SK-N-SH (cell line): ENCODE measurements at regions not wholly inside any gene's neighbourhood (a gene's known extent, or its start where the extent isn't known, plus 50 kb on each side); places are given as distances from the start of the nearest gene placed in this dataset.

Experiments
- CTCF ChIA-PET: fragments of 300-600, 350-600 bp; formaldehyde crosslinking; extraction: SDS; loops from one replicate; lab custom pipeline; 2021; lab: Yijun Ruan, JAX
- POLR2A ChIA-PET: fragments of 350-600 bp; sonication (Branson Sonifier 250); formaldehyde crosslinking; extraction: SDS; loops from one replicate; lab custom pipeline; 2020; ENCODE audit warnings: antibody characterized with exemption, inconsistent platforms; lab: Yijun Ruan, JAX
- DNase-seq: peaks from one replicate; pipeline ENCODE4 v3.0.0; 2012
- H2AFZ ChIP-seq: fragments of 200-600 bp; sonication (generic); 2 replicates; pipeline ENCODE4 v1.8.1; 2016; ENCODE audit warnings: antibody characterized with exemption, mild to moderate bottlenecking, low read depth
- H3F3A ChIP-seq: fragments of 200-600 bp; sonication (generic); replicated peaks from 2 replicates; pipeline ENCODE3; 2016; ENCODE audit warnings: antibody characterized with exemption, mild to moderate bottlenecking; ENCODE audit not compliant: insufficient read depth
- H3K27ac ChIP-seq, 2 experiments: fragments of 200-500 bp in 1 of 2; fragments of 200-600 bp in 1 of 2; sonication (Bioruptor generic) in 1 of 2; sonication (generic), shearing (Covaris generic) in 1 of 2; 2 replicates each; pipeline versions ENCODE4 v1.5.1 to v1.6.1; 2014 to 2016; ENCODE audit warnings: low read depth in 2 of 2, inconsistent platforms in 1 of 2, low read length in 1 of 2, mild to moderate bottlenecking in 1 of 2, mixed read lengths in 1 of 2
- H3K27me3 ChIP-seq: fragments of 200-600 bp; sonication (generic), shearing (Covaris generic); 2 replicates; pipeline ENCODE4 v1.6.1; 2016; ENCODE audit warnings: mixed run types; ENCODE audit not compliant: insufficient read depth
- H3K36me3 ChIP-seq, 2 experiments: fragments of 200-500 bp in 1 of 2; fragments of 200-600 bp in 1 of 2; sonication (Bioruptor generic) in 1 of 2; sonication (generic) in 1 of 2; replicated peaks in 1 of 2; 2 replicates each; pipeline versions ENCODE3 to v1.5.1; 2014 to 2016; ENCODE audit warnings: low read length in 1 of 2, mild to moderate bottlenecking in 1 of 2; ENCODE audit not compliant: insufficient read depth in 2 of 2, control insufficient read depth in 1 of 2
- H3K4me1 ChIP-seq, 2 experiments: fragments of 200-500 bp in 1 of 2; fragments of 200-600 bp in 1 of 2; sonication (Bioruptor generic) in 1 of 2; sonication (generic), shearing (Covaris generic) in 1 of 2; 2 replicates each; pipeline versions ENCODE4 v1.5.1 to v1.6.1; 2014 to 2016; ENCODE audit warnings: low read depth in 1 of 2, low read length in 1 of 2, mixed run types in 1 of 2; ENCODE audit not compliant: insufficient read depth in 2 of 2, control insufficient read depth in 1 of 2
- H3K4me2 ChIP-seq: fragments of 200-600 bp; sonication (generic), shearing (Covaris generic); 2 replicates; pipeline ENCODE4 v1.6.1; 2017; ENCODE audit warnings: mixed run types
- H3K4me3 ChIP-seq, 2 experiments: fragments of 200-500 bp in 1 of 2; fragments of 200-600 bp in 1 of 2; sonication (Bioruptor generic) in 1 of 2; sonication (generic), shearing (Covaris generic) in 1 of 2; 2 replicates each; pipeline versions ENCODE4 v1.5.1 to v1.8.1; 2014 to 2016; ENCODE audit warnings: low read depth in 2 of 2, inconsistent platforms in 1 of 2, low read length in 1 of 2, mild to moderate bottlenecking in 1 of 2, mixed read lengths in 1 of 2, moderate library complexity in 1 of 2
- H3K79me2 ChIP-seq: fragments of 200-600 bp; sonication (generic); 2 replicates; pipeline ENCODE4 v1.8.1; 2017; ENCODE audit warnings: mild to moderate bottlenecking; ENCODE audit not compliant: insufficient read depth
- H3K9ac ChIP-seq: fragments of 200-600 bp; sonication (generic); 2 replicates; pipeline ENCODE4 v1.6.1; 2017; ENCODE audit warnings: mixed run types
- H3K9me2 ChIP-seq: fragments of 200-600 bp; sonication (generic); 2 replicates; pipeline ENCODE4 v1.6.1; 2017; ENCODE audit warnings: mixed run types
- H3K9me3 ChIP-seq: fragments of 200-600 bp; sonication (generic); 2 replicates; pipeline ENCODE4 v1.6.1; 2017; ENCODE audit warnings: mixed run types, mild to moderate bottlenecking, moderate library complexity
- H4K20me1 ChIP-seq: fragments of 200-600 bp; sonication (generic); 2 replicates; pipeline ENCODE4 v1.6.1; 2017; ENCODE audit warnings: mild to moderate bottlenecking, mixed run types; ENCODE audit not compliant: insufficient read depth
- ELF1 ChIP-seq: IDR thresholded peaks from 2 replicates; pipeline ENCODE4 v1.4.0; 2012
- EP300 ChIP-seq, 2 experiments: IDR thresholded peaks; 2 replicates each; pipeline versions ENCODE4 v1.4.0 to v1.6.1; 2012; ENCODE audit warnings: borderline replicate concordance in 1 of 2, low read depth in 1 of 2, low read length in 1 of 2
- FOXM1 ChIP-seq: IDR thresholded peaks from 2 replicates; pipeline ENCODE4 v1.4.0; 2012; ENCODE audit warnings: low read depth, mild to moderate bottlenecking
- GABPA ChIP-seq: IDR thresholded peaks from 2 replicates; pipeline ENCODE4 v1.4.0; 2012; ENCODE audit warnings: low read depth, mild to moderate bottlenecking
- MEF2A ChIP-seq: IDR thresholded peaks from 2 replicates; pipeline ENCODE4 v1.4.0; 2012; ENCODE audit warnings: low read depth, borderline replicate concordance
- MXI1 ChIP-seq: IDR thresholded peaks from 2 replicates; pipeline ENCODE4 v1.6.1; 2012; ENCODE audit warnings: mild to moderate bottlenecking, low read depth, low read length, improper control_type of control experiment
- NFIC ChIP-seq: IDR thresholded peaks from 2 replicates; pipeline ENCODE4 v1.4.0; 2012; ENCODE audit warnings: borderline replicate concordance
- POLR2AphosphoS5 ChIP-seq: IDR thresholded peaks from 2 replicates; pipeline ENCODE4 v1.6.1; 2012; ENCODE audit warnings: low read depth, low read length
- RCOR1 ChIP-seq: fragments of 150-350 bp; IDR thresholded peaks from 2 replicates; pipeline ENCODE4 v1.6.1; 2017; ENCODE audit warnings: antibody characterized with exemption, low read length
- SIN3A ChIP-seq: IDR thresholded peaks from 2 replicates; pipeline ENCODE4 v1.6.1; 2012; ENCODE audit warnings: low read depth, mild to moderate bottlenecking, low read length, moderate library complexity, borderline replicate concordance
- TAF1 ChIP-seq: IDR thresholded peaks from 2 replicates; pipeline ENCODE4 v1.6.1; 2012; ENCODE audit warnings: low read depth, mild to moderate bottlenecking, low read length, moderate library complexity, borderline replicate concordance
- TEAD4 ChIP-seq: IDR thresholded peaks from 2 replicates; pipeline ENCODE4 v1.4.0; 2012; ENCODE audit warnings: mild to moderate bottlenecking, borderline replicate concordance; ENCODE audit not compliant: insufficient read depth
- USF2 ChIP-seq: fragments of 150-350 bp; IDR thresholded peaks from 2 replicates; pipeline ENCODE4 v1.6.1; 2017; ENCODE audit warnings: antibody characterized with exemption, low read length, low read depth, borderline replicate concordance
- YY1 ChIP-seq: IDR thresholded peaks from 2 replicates; pipeline ENCODE4 v1.4.0; 2012; ENCODE audit warnings: low read depth, mild to moderate bottlenecking
- WGBS: methylation state at CpG from one replicate; pipeline ENCODE4 v1.1.6; 2017; ENCODE audit warnings: low lambda C conversion rate; 5-methylcytosine and 5-hydroxymethylcytosine counted together
- TF ChIP-seq, protein P1 (sequence below): fragments of 200-600 bp; sonication (generic); IDR thresholded peaks from 2 replicates; pipeline ENCODE4 v1.6.1; 2017; ENCODE audit warnings: antibody characterized with exemption, mild to moderate bottlenecking, moderate library complexity
- TF ChIP-seq, protein P2 (sequence below): IDR thresholded peaks from 2 replicates; pipeline ENCODE4; 2012
- TF ChIP-seq, protein P3 (sequence below): IDR thresholded peaks from 2 replicates; pipeline ENCODE4 v1.4.0; 2012; ENCODE audit warnings: low read depth, borderline replicate concordance

DNA sequence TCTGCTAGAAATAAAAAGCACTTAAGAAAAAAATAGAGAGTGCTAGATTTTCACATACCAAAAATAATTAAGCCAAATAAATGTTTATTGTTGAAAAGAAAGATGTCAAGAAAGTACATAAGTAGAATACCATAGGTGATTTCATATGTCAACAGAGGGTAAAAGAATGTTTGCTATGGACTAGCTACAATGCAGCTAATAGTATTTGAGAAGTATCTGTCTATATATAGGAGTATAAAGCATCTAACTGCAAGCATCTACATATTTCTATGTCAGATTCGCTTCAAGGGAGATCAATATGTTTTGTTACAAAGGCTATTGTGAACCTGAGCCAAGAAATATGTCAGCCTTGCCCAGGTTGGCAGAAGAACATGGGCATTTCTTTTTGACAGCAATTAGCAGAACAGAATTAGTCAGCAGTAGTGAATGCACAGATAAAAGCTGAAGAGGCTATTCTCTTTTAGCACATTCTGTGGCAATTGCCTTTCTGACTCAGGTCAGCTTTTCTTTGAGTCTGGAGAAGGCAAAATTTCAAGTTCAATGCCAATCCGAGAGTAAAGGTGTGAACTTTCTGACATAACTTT lies 140.1 kb downstream of the ALG10B start (continued):
- TF ChIP-seq, protein P1, sequence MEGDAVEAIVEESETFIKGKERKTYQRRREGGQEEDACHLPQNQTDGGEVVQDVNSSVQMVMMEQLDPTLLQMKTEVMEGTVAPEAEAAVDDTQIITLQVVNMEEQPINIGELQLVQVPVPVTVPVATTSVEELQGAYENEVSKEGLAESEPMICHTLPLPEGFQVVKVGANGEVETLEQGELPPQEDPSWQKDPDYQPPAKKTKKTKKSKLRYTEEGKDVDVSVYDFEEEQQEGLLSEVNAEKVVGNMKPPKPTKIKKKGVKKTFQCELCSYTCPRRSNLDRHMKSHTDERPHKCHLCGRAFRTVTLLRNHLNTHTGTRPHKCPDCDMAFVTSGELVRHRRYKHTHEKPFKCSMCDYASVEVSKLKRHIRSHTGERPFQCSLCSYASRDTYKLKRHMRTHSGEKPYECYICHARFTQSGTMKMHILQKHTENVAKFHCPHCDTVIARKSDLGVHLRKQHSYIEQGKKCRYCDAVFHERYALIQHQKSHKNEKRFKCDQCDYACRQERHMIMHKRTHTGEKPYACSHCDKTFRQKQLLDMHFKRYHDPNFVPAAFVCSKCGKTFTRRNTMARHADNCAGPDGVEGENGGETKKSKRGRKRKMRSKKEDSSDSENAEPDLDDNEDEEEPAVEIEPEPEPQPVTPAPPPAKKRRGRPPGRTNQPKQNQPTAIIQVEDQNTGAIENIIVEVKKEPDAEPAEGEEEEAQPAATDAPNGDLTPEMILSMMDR = no peak
- TF ChIP-seq, protein P2, sequence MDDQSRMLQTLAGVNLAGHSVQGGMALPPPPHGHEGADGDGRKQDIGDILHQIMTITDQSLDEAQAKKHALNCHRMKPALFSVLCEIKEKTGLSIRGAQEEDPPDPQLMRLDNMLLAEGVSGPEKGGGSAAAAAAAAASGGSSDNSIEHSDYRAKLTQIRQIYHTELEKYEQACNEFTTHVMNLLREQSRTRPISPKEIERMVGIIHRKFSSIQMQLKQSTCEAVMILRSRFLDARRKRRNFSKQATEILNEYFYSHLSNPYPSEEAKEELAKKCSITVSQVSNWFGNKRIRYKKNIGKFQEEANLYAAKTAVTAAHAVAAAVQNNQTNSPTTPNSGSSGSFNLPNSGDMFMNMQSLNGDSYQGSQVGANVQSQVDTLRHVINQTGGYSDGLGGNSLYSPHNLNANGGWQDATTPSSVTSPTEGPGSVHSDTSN = no peak
- no peak for TF ChIP-seq YY1
- no peak for TF ChIP-seq MEF2A
- TF ChIP-seq, protein P3, sequence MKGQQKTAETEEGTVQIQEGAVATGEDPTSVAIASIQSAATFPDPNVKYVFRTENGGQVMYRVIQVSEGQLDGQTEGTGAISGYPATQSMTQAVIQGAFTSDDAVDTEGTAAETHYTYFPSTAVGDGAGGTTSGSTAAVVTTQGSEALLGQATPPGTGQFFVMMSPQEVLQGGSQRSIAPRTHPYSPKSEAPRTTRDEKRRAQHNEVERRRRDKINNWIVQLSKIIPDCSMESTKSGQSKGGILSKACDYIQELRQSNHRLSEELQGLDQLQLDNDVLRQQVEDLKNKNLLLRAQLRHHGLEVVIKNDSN = no peak

- Histone ChIP-seq H3K9me2 (no peaks in the 10 kb centered on the region), H3K4me3 (no peak overlapping the region), H3K9ac (no peak overlapping the region), H3K36me3 (no peaks in the 10 kb centered on the region), H3K4me2 (no peak overlapping the region), H3K4me1 (no peaks in the 10 kb centered on the region), H3K9me3 (no peaks in the 10 kb centered on the region), H4K20me1 (no peaks in the 10 kb centered on the region), H3F3A (no peaks in the 10 kb centered on the region), H2AFZ (no peak overlapping the region), H3K79me2 (no peaks in the 10 kb centered on the region), H3K27me3 (no peaks in the 10 kb centered on the region), H3K27ac (no peak overlapping the region)
- POLR2A ChIA-PET = no interaction called here
- TF ChIP-seq GABPA (no peak), ELF1 (no peak), SIN3A (no peak), POLR2AphosphoS5 (no peak), NFIC (no peak), RCOR1 (no peak), TEAD4 (no peak), TAF1 (no peak), USF2 (no peak), FOXM1 (no peak), EP300 (IDR thresholded peaks at IDR 0.05; ENCODE audit: borderline replicate concordance in 1 of 2, low read depth in 1 of 2, low read length in 1 of 2) (no peak), MXI1 (no peak)
- TF ChIP-seq, protein P3 = no peak
- no peak for DNase-seq
- CTCF ChIA-PET = no interaction called here
- WGBS = 34% methylated on average over 5 of the region's 5 CpGs
These were observed 148.4 kb downstream of the ALG10B start for GRCh38 chr12:38465020-38465419.
